Neural progenitor cell (in vitro differentiated cells): ENCODE measurements at regions not wholly inside any gene's neighbourhood (a gene's known extent, or its start where the extent isn't known, plus 50 kb on each side); places are given as distances from the start of the nearest gene placed in this dataset.

ENCODE experiments used
- DNase-seq: peaks from one replicate; pipeline ENCODE4 v3.0.0-alpha.2; 2016; ENCODE audit warnings: low spot score
- H2AFZ ChIP-seq: fragments of 200-600 bp; sonication (generic); replicated peaks from 2 replicates; pipeline ENCODE4 v1.6.1; 2016; ENCODE audit warnings: antibody characterized with exemption
- H3F3A ChIP-seq: fragments of 200-600 bp; sonication (generic); 2 replicates; pipeline ENCODE4 v1.6.1; 2016; ENCODE audit warnings: antibody characterized with exemption, low read depth
- H3K27ac ChIP-seq: fragments of 200-600 bp; sonication (generic); 2 replicates; pipeline ENCODE4 v1.5.1; 2016; ENCODE audit warnings: mild to moderate bottlenecking
- H3K27me3 ChIP-seq: fragments of 200-600 bp; sonication (generic); 2 replicates; pipeline ENCODE4 v1.6.1; 2016; ENCODE audit warnings: mild to moderate bottlenecking, moderate library complexity
- H3K36me3 ChIP-seq: fragments of 200-600 bp; sonication (generic); 2 replicates; pipeline ENCODE4 v1.5.1; 2016
- H3K4me1 ChIP-seq: fragments of 200-600 bp; sonication (generic); 2 replicates; pipeline ENCODE4 v1.6.1; 2016; ENCODE audit warnings: mixed run types
- H3K4me2 ChIP-seq: fragments of 200-600 bp; sonication (generic); 2 replicates; pipeline ENCODE4 v1.6.1; 2016
- H3K4me3 ChIP-seq: fragments of 200-600 bp; sonication (generic); 2 replicates; pipeline ENCODE4 v1.5.1; 2016
- H3K79me2 ChIP-seq: fragments of 200-600 bp; sonication (generic); 2 replicates; pipeline ENCODE4 v1.6.1; 2016; ENCODE audit warnings: low read depth
- H3K9ac ChIP-seq: fragments of 200-600 bp; sonication (generic); 2 replicates; pipeline ENCODE4 v1.6.1; 2016
- H3K9me3 ChIP-seq: fragments of 200-600 bp; sonication (generic); 2 replicates; pipeline ENCODE4 v1.5.1; 2016; ENCODE audit warnings: low read depth
- H4K20me1 ChIP-seq: fragments of 200-600 bp; sonication (generic); 2 replicates; pipeline ENCODE4 v1.6.1; 2016; ENCODE audit warnings: low read depth
- H3K27ac Mint-ChIP-seq: 3 replicates; pipeline ENCODE4 v1.8.0; 2021; ENCODE audit warnings: mixed read lengths
- H3K27me3 Mint-ChIP-seq: 2 replicates; pipeline ENCODE4 v1.8.0; 2022; ENCODE audit warnings: low read depth, mild to moderate bottlenecking, inconsistent platforms, moderate library complexity, mixed read lengths; ENCODE audit not compliant: insufficient read depth
- H3K36me3 Mint-ChIP-seq: 3 replicates; pipeline ENCODE4 v1.8.0; 2021; ENCODE audit warnings: mixed read lengths
- H3K4me1 Mint-ChIP-seq: 3 replicates; pipeline ENCODE4 v1.8.0; 2021; ENCODE audit warnings: mixed read lengths
- H3K4me3 Mint-ChIP-seq: 3 replicates; pipeline ENCODE4 v1.8.0; 2021; ENCODE audit warnings: mild to moderate bottlenecking, moderate library complexity, mixed read lengths
- H3K9me3 Mint-ChIP-seq: 3 replicates; pipeline ENCODE4 v1.8.0; 2020; ENCODE audit warnings: mixed read lengths
- EZH2 ChIP-seq: fragments of 200-600 bp; sonication (generic); IDR thresholded peaks from 2 replicates; pipeline ENCODE4 v1.6.1; 2017; ENCODE audit warnings: antibody characterized with exemption, mild to moderate bottlenecking, moderate library complexity
- EZH2phosphoT487 ChIP-seq: fragments of 200-600 bp; sonication (generic); IDR thresholded peaks from 2 replicates; pipeline ENCODE4 v1.6.1; 2017; ENCODE audit warnings: antibody characterized with exemption
- TF ChIP-seq, protein P1 (sequence below): fragments of 200-600 bp; sonication (generic); IDR thresholded peaks from 2 replicates; pipeline ENCODE4 v1.5.1; 2017; ENCODE audit warnings: antibody characterized with exemption, mild to moderate bottlenecking

DNA sequence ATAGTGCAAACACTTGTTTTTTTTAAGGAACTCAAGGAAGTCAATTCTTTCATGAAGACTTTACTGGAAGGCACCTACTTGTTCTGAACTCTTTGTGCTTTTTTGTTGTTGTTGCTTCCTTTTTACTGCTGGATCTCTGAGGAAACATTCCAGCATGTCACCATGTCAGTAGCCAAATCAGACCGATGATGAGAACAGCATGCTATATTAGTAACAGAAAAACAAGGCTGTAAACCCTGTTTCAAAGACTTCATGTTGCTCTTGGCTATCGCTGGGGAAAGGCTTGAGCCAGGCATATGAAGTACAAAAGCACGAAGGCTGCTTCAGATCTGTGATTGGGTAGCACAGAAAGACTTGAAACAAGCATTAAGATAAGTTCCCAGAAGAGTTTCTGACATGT lies 125.6 kb upstream of the SLC5A12 start:
- no peak overlapping the region for H3K4me3 Mint-ChIP-seq
- peaks cover 5% of the 10 kb centered on the region for H3K4me1 Mint-ChIP-seq
- H3K27me3 Mint-ChIP-seq, result peaks cover 3% of the 10 kb centered on the region
- Histone ChIP-seq H3K4me1 (no peaks in the 10 kb centered on the region), H3K36me3 (no peaks in the 10 kb centered on the region), H3K79me2 (no peaks in the 10 kb centered on the region), H3K9ac (no peak overlapping the region), H3K27me3 (no peaks in the 10 kb centered on the region), H3K9me3 (no peaks in the 10 kb centered on the region), H4K20me1 (no peaks in the 10 kb centered on the region), H3K4me3 (no peak overlapping the region), H3K27ac (no peak overlapping the region), H2AFZ (no peak overlapping the region), H3F3A (no peaks in the 10 kb centered on the region), H3K4me2 (no peak overlapping the region)
- no peaks in the 10 kb centered on the region for H3K9me3 Mint-ChIP-seq
- no peak for DNase-seq
- TF ChIP-seq EZH2 (no peak), EZH2phosphoT487 (no peak)
- TF ChIP-seq, protein P1, sequence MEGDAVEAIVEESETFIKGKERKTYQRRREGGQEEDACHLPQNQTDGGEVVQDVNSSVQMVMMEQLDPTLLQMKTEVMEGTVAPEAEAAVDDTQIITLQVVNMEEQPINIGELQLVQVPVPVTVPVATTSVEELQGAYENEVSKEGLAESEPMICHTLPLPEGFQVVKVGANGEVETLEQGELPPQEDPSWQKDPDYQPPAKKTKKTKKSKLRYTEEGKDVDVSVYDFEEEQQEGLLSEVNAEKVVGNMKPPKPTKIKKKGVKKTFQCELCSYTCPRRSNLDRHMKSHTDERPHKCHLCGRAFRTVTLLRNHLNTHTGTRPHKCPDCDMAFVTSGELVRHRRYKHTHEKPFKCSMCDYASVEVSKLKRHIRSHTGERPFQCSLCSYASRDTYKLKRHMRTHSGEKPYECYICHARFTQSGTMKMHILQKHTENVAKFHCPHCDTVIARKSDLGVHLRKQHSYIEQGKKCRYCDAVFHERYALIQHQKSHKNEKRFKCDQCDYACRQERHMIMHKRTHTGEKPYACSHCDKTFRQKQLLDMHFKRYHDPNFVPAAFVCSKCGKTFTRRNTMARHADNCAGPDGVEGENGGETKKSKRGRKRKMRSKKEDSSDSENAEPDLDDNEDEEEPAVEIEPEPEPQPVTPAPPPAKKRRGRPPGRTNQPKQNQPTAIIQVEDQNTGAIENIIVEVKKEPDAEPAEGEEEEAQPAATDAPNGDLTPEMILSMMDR, result no peak
- H3K27ac Mint-ChIP-seq, result no peak overlapping the region
- H3K36me3 Mint-ChIP-seq, result no peaks in the 10 kb centered on the region

DNA sequence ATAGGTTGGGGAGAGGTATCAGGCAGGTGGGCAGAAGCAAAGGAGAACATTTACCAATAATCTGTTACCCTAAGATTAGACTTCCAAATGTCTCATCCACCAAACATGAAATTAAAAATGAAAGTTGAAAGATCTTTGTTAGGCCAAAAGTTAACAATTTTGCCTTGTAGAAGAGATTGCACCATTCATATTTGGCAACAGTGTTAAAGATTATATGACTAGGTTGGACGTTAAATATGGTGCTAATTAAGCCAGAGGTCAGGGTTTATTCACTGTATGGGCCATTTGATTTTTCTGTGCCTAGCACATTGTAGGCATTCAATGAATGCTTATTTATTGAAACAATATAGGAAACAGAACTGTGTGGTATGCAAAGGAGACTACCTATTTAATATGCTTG lies 126.1 kb upstream of the SLC5A12 start:
- Mint-ChIP-seq H3K4me3 (no peak overlapping the region), H3K36me3 (no peaks in the 10 kb centered on the region), H3K4me1 (peaks cover 5% of the 10 kb centered on the region), H3K27ac (no peak overlapping the region), H3K27me3 (peaks cover 3% of the 10 kb centered on the region), H3K9me3 (no peaks in the 10 kb centered on the region)
- no peak for DNase-seq
- no peak for TF ChIP-seq EZH2phosphoT487
- TF ChIP-seq EZH2, result no peak
- TF ChIP-seq, protein P1, result no peak
- Histone ChIP-seq H3K4me2 (no peak overlapping the region), H3K27ac (no peak overlapping the region), H2AFZ (no peak overlapping the region), H4K20me1 (no peaks in the 10 kb centered on the region), H3K27me3 (no peaks in the 10 kb centered on the region), H3K9me3 (no peaks in the 10 kb centered on the region), H3F3A (no peaks in the 10 kb centered on the region), H3K79me2 (no peaks in the 10 kb centered on the region), H3K36me3 (no peaks in the 10 kb centered on the region), H3K4me3 (no peak overlapping the region), H3K4me1 (no peaks in the 10 kb centered on the region), H3K9ac (no peak overlapping the region)

DNA sequence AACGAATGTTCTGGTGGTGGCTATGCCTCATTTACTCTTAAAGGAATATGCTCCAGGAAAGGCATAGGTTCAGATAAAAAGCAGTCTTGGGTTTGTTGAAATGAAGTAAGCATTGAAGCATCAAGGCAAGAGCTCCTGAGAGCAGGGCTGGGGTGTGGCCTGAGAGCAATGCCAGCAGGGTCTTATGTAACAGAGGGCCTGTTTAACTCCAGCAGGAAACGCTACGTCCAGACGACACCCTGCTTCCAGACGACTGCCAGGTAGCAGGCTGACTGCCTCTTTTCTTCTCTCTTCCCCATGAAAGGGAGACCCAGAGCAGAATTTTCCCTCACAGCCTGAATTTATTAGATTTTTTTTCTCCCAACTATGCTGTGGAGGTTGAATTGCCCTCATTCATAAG lies 127.2 kb upstream of the SLC5A12 start:
- peaks cover 5% of the 10 kb centered on the region for H3K4me1 Mint-ChIP-seq
- Histone ChIP-seq H3K36me3 (no peaks in the 10 kb centered on the region), H3K4me3 (no peak overlapping the region), H3K4me2 (no peak overlapping the region), H2AFZ (no peak overlapping the region), H4K20me1 (no peaks in the 10 kb centered on the region), H3K27me3 (no peaks in the 10 kb centered on the region), H3K27ac (no peak overlapping the region), H3K4me1 (no peaks in the 10 kb centered on the region), H3K79me2 (no peaks in the 10 kb centered on the region), H3F3A (no peaks in the 10 kb centered on the region), H3K9me3 (no peaks in the 10 kb centered on the region), H3K9ac (no peak overlapping the region)
- no peaks in the 10 kb centered on the region for H3K9me3 Mint-ChIP-seq
- DNase-seq, result no peak
- H3K27ac Mint-ChIP-seq, result no peak overlapping the region
- H3K27me3 Mint-ChIP-seq, result no peaks in the 10 kb centered on the region
- no peaks in the 10 kb centered on the region for H3K36me3 Mint-ChIP-seq
- TF ChIP-seq EZH2phosphoT487 (no peak), EZH2 (no peak)
- TF ChIP-seq, protein P1, result no peak
- no peak overlapping the region for H3K4me3 Mint-ChIP-seq

DNA sequence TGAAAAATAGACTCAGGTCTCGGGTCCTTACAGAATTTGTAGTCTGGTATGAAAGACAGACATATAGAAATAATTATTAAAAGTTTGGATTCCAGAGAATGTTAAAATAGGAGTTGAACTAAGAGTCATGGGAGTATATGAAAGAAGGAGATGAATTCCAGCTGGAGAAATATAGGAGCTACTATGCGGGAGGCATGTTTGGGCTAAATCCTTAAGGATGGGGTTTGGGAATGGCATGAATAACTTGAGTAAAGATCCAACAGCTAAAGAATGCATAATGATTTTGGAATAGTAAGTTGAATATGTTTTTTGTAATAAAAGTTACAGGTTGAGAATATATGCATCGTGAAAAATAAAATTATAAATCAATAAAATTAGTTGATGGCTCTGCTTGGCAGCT lies 129.4 kb upstream of the SLC5A12 start:
- H3K4me2 ChIP-seq, result no peak overlapping the region
- Mint-ChIP-seq H3K27ac (no peak overlapping the region), H3K9me3 (no peaks in the 10 kb centered on the region), H3K36me3 (no peaks in the 10 kb centered on the region), H3K4me1 (peaks cover 5% of the 10 kb centered on the region), H3K4me3 (no peak overlapping the region), H3K27me3 (no peaks in the 10 kb centered on the region)
- no peak for DNase-seq
- H4K20me1 ChIP-seq, result no peaks in the 10 kb centered on the region
- H3K27me3 ChIP-seq, result no peaks in the 10 kb centered on the region
- H3K79me2 ChIP-seq, result no peaks in the 10 kb centered on the region
- H3K4me1 ChIP-seq, result no peaks in the 10 kb centered on the region
- no peaks in the 10 kb centered on the region for H3F3A ChIP-seq
- no peaks in the 10 kb centered on the region for H3K9me3 ChIP-seq
- H2AFZ ChIP-seq, result no peak overlapping the region
- no peak overlapping the region for H3K4me3 ChIP-seq
- H3K27ac ChIP-seq, result no peak overlapping the region
- no peak overlapping the region for H3K9ac ChIP-seq
- no peak for TF ChIP-seq EZH2
- no peak for TF ChIP-seq EZH2phosphoT487
- TF ChIP-seq, protein P1, result no peak
- H3K36me3 ChIP-seq, result no peaks in the 10 kb centered on the region
